ENCODE measurements at regions not wholly inside any gene's neighbourhood (a gene's known extent, or its start where the extent isn't known, plus 50 kb on each side); places are given as distances from the start of the nearest gene placed in this dataset.

DNA sequence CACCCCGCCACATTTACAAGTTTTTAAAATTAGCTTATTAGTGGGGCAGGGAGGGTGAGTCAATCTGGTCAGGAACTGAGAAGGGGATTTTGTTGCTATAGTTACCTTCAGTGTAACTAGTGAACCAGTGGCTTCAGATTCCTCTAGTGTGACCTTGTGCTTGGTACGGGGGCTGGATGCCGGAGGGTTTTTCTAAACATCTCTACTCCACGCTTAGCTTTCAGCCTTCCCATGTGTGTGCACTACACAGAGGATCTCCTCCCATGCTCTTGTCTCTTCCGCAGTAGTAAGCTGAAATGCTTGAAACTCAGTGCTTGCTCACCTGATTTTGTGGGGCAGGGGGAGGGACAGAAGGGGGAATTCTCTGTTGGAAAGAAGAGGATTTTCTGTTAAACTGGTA, 67.9 kb upstream of the AKAP13 start:
- CTCF ChIA-PET, result interaction anchor here (0.9 kb wide), 1 partner anchor 16 kb away, joined by 9 read pairs; no protein-coding TSS in a partner anchor
- DNase-seq, result no peak
- intact Hi-C loops (cut with micrococcal nuclease; ENCODE audit: unreplicated experiment), result no loop called here

DNA sequence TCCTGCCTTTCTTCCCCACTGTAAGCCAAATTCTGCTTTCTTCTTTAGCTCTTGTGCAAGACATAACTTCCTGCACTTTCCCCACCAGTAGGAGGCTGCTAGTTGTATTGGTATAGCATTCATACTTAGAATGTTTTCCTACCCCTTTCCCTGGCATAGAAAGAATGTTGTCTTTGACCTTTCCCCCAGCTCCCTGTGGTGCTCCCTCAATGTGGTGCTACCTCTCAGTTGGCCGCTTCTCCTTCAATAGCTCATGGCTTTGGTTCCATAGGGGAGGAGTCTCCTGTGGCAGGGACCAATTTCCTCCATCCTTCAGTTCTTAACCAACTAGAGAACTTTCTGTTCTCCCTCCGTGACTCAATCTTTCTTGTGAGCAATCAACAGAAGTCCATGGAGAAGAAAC, 67.5 kb upstream of the AKAP13 start:
- DNase-seq, result no peak
- ChIA-PET POLR2A (interaction anchor here (0.9 kb wide), 1 partner anchor 67 kb away, joined by 4 read pairs; the partner anchor contains the start of gene AKAP13), CTCF (interaction anchor here (0.9 kb wide), 1 partner anchor 16 kb away, joined by 9 read pairs; no protein-coding TSS in a partner anchor)
- intact Hi-C loops (cut with micrococcal nuclease; ENCODE audit: unreplicated experiment), result no loop called here
- Mint-ChIP-seq H3K9me3 (ENCODE audit: unreplicated experiment) (no peaks in the 10 kb centered on the region), H3K27me3 (ENCODE audit: insufficient read depth, unreplicated experiment) (no peaks in the 10 kb centered on the region), H3K4me1 (ENCODE audit: low read depth, unreplicated experiment) (peaks cover 7% of the 10 kb centered on the region), H3K4me3 (ENCODE audit: unreplicated experiment) (no peak overlapping the region), H3K27ac (ENCODE audit: unreplicated experiment) (no peak overlapping the region), H3K36me3 (ENCODE audit: insufficient read depth, unreplicated experiment) (no peaks in the 10 kb centered on the region)
- no peaks in the 10 kb centered on the region for H3K9me3 ChIP-seq
- no peaks in the 10 kb centered on the region for H3K27me3 ChIP-seq (replicated peaks; ENCODE audit: control insufficient read depth, insufficient read depth, low read length)
- peaks cover 13% of the 10 kb centered on the region; the same call in 1 of the 2 replicates for H3K4me1 ChIP-seq
- no peaks in the 10 kb centered on the region for H3K36me3 ChIP-seq (ENCODE audit: control insufficient read depth, insufficient read depth, low read length)
- H3K4me3 ChIP-seq (ENCODE audit: low read depth, low read length), result no peak overlapping the region
- no TSS peak for BruUV-seq (replicated peaks)
- TF ChIP-seq, protein P1, sequence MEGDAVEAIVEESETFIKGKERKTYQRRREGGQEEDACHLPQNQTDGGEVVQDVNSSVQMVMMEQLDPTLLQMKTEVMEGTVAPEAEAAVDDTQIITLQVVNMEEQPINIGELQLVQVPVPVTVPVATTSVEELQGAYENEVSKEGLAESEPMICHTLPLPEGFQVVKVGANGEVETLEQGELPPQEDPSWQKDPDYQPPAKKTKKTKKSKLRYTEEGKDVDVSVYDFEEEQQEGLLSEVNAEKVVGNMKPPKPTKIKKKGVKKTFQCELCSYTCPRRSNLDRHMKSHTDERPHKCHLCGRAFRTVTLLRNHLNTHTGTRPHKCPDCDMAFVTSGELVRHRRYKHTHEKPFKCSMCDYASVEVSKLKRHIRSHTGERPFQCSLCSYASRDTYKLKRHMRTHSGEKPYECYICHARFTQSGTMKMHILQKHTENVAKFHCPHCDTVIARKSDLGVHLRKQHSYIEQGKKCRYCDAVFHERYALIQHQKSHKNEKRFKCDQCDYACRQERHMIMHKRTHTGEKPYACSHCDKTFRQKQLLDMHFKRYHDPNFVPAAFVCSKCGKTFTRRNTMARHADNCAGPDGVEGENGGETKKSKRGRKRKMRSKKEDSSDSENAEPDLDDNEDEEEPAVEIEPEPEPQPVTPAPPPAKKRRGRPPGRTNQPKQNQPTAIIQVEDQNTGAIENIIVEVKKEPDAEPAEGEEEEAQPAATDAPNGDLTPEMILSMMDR (IDR thresholded peaks at IDR 0.05; ENCODE audit: insufficient read depth in 1 of 2, low read depth in 1 of 2, low read length in 1 of 2, severe bottlenecking in 1 of 2, unreplicated experiment in 1 of 2), result no peak

More for the DNA sequence above, 67.9 kb upstream of the AKAP13 start:
- Mint-ChIP-seq H3K4me3 (ENCODE audit: unreplicated experiment) (no peak overlapping the region), H3K27ac (ENCODE audit: unreplicated experiment) (no peak overlapping the region), H3K36me3 (ENCODE audit: insufficient read depth, unreplicated experiment) (no peaks in the 10 kb centered on the region), H3K4me1 (ENCODE audit: low read depth, unreplicated experiment) (peaks cover 7% of the 10 kb centered on the region), H3K27me3 (ENCODE audit: insufficient read depth, unreplicated experiment) (no peaks in the 10 kb centered on the region), H3K9me3 (ENCODE audit: unreplicated experiment) (no peaks in the 10 kb centered on the region)
- POLR2A ChIA-PET, result interaction anchor here (0.9 kb wide), 1 partner anchor 68 kb away, joined by 4 read pairs; the partner anchor contains the start of gene AKAP13
- Histone ChIP-seq H3K4me1 (peaks cover 13% of the 10 kb centered on the region; the same call in 1 of the 2 replicates), H3K27me3 (replicated peaks; ENCODE audit: control insufficient read depth, insufficient read depth, low read length) (no peaks in the 10 kb centered on the region), H3K9me3 (no peaks in the 10 kb centered on the region), H3K4me3 (ENCODE audit: low read depth, low read length) (no peak overlapping the region), H3K36me3 (ENCODE audit: control insufficient read depth, insufficient read depth, low read length) (no peaks in the 10 kb centered on the region)
- TF ChIP-seq, protein P1 (IDR thresholded peaks at IDR 0.05; ENCODE audit: insufficient read depth in 1 of 2, low read depth in 1 of 2, low read length in 1 of 2, severe bottlenecking in 1 of 2, unreplicated experiment in 1 of 2), result no peak
- BruUV-seq (replicated peaks), result no TSS peak

DNA sequence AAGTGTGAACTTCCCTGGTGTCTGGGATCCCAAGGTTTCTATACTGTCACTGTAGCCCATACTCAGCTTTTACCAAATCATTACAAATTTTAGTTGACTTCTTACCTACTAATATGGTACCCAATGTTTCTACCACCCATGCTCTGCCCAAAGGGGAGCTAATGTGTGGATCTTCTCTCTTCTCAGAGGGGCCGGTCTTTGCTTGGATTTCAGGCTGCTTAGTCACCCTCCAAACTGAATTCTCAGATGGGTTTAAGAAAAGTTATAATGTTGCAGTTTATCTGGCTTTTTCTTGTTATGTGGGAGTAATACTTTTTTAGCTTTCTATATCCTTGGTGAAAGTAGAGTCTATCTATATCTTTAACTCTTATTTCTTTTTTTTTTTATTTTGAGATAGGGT, 67.1 kb upstream of the AKAP13 start:
- Mint-ChIP-seq H3K27me3 (ENCODE audit: insufficient read depth, unreplicated experiment) (no peaks in the 10 kb centered on the region), H3K4me3 (ENCODE audit: unreplicated experiment) (no peak overlapping the region), H3K4me1 (ENCODE audit: low read depth, unreplicated experiment) (peaks cover 11% of the 10 kb centered on the region), H3K27ac (ENCODE audit: unreplicated experiment) (no peak overlapping the region), H3K9me3 (ENCODE audit: unreplicated experiment) (no peaks in the 10 kb centered on the region), H3K36me3 (ENCODE audit: insufficient read depth, unreplicated experiment) (no peaks in the 10 kb centered on the region)
- ChIA-PET CTCF (no interaction called here), POLR2A (interaction anchor here (0.9 kb wide), 1 partner anchor 67 kb away, joined by 4 read pairs; the partner anchor contains the start of gene AKAP13)
- Histone ChIP-seq H3K4me1 (peaks cover 13% of the 10 kb centered on the region; the same call in 1 of the 2 replicates), H3K27me3 (replicated peaks; ENCODE audit: control insufficient read depth, insufficient read depth, low read length) (no peaks in the 10 kb centered on the region), H3K36me3 (ENCODE audit: control insufficient read depth, insufficient read depth, low read length) (no peaks in the 10 kb centered on the region), H3K9me3 (no peaks in the 10 kb centered on the region), H3K4me3 (ENCODE audit: low read depth, low read length) (no peak overlapping the region)
- TF ChIP-seq, protein P1 (IDR thresholded peaks at IDR 0.05; ENCODE audit: insufficient read depth in 1 of 2, low read depth in 1 of 2, low read length in 1 of 2, severe bottlenecking in 1 of 2, unreplicated experiment in 1 of 2), result no peak
- intact Hi-C loops (cut with micrococcal nuclease; ENCODE audit: unreplicated experiment), result no loop called here
- no peak for DNase-seq
- no TSS peak for BruUV-seq (replicated peaks)

Data from Caco-2 (cell line).